GM19238 (cell line): ENCODE measurements at regions not wholly inside any gene's neighbourhood (a gene's known extent, or its start where the extent isn't known, plus 50 kb on each side); places are given as distances from the start of the nearest gene placed in this dataset.
A peak's percentile ranks its signal among the peaks of the same experiment; 100 is the strongest.

Experiments used
- DNase-seq: peaks from one replicate; pipeline ENCODE4 v3.0.0; 2011; ENCODE audit warnings: low spot score; ENCODE audit not compliant: insufficient read length

DNA sequence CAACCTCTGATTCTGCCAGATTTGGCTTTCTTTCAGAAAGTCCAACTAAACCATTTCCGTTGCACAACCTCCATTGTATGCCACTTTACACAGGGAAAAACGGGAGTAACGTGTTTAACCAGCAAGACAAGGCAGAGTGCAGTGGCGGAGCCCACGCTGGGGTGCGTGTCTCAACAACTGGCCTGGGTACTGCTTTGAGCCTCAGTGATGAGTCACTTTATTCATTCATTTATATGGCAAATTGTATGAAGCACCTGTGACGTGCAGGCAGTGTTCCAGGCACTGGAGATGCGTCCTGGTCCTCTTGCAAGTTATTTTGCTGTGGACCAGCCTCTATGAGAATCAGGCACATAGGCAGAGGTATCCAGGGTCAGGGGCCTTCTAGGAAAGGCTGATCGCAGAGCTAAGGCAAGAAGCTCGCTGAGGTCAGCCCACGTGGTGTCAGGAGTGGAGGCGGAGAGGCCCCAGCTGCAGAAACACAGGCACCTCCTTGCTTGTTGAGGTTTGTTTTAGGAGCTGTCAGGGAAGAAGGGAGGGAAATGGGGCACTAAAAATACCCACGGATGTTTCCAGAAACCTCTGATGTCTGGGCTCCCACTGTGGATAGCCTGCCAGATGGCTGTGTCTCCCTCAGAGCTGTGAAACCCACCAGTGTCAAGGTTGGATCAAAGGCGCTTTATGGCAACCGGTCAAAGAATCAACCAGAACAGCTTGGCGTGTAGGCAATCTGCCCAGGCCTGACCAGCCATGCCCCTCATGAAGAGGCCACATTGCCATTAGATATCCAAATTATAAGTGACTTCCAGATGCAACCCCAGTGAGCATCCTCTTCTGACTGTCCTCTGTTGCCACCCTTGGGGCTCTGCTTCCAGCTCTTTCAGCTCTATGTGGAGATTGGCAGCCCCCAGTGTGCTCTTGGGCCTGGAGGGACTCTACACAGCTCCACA is 157.2 kb downstream of the CD83 start:
- DNase-seq: no peak

DNA sequence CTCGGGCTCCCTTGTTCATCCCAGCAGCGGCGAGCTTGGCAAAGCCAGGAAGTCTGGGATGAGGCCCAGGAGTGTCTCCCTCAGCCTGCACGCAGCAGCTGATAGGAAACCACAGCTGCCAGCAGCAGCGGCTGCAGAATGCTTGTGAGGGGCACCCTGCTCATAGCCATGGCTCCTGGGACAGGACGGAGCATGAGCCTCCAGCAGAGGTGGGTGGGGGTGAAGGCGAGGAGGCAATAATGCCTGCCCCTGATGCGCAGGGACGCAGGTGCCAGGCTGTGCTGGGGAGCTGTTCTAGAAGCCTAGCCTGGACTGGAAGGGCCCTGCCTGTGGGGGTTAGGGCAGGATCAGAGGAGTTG is 157.9 kb downstream of the CD83 start:
- DNase-seq: no peak

DNA sequence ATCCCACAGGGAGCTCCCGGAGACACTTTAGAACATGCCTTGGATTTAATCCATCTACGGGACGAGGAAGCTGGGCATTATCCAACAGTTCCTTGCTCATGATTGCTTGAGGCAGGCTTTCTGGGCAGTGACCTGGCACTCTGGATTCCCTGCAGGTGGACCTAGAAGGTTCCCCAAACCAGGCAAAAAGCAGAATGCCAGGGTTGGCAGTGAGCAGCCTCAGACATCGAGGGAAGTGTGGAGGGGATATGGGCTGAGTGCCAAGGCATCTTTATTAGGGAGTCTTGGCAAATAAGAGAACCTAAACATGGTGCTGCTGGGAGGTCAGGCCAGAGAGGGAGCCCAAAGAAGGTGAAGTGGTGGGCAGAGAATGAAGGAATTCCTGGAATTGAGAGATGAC is 158.5 kb downstream of the CD83 start:
- no peak for DNase-seq

DNA sequence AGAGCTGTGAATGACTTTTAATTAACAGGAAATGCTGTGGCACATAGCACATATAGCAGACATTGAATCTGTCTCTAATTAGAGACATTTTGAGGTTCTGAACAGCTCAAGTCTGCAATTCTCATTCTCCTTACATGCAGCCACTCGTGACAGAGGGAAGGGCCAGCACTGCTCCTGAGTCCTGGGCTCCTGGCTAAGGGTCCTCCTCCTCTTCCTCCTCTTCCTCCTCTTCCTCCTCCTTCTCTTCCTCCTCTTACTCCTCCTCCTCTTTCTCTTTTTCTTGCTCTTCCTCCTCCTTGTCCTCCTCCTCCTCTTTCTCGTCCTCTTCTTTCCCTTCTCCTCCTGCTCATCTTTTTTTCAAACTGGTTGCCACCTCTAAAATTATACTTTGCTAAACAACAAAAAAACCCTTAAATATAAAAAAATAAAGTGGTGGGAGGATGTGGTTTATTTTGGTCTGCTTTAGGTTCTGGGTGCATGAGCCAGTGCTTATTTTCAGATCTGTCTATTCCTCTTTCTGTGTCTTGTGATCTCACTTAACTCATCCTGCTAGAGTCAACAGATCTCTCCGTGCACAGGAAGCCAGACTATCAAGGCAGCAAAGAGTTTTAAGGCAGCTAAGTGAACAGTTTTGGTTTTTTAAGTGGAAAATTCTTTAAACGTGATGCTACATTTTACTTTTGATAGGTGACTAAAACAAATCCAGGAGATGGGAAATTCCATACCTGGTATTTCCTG is 159.3 kb downstream of the CD83 start:
- peak; percentile 23 for DNase-seq

DNA sequence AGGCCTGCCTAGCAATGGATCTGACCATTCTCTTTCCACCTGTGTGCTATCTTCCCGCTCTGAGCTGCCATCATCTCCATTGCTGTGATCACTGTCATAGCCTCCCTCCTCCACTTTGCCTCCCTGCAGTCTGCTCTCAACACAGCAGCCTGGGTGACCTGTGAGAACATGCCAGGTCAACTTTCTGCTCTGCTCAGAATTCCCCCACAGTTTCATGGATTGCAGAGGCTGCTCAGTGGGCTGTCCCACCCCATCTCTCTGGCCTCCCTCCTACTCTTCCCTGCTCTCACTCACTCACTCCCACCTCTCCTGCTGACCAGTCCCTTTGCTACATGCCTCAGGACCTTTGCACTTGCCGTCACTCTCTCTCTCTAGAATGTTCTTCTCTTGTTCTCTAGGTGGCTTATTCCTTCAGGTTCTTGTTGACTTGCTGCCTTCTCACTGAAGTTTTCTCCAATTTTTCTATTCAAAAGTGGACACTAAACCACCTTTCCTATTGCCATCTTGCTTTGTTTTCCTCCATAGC is 159.9 kb downstream of the CD83 start:
- DNase-seq: no peak

DNA sequence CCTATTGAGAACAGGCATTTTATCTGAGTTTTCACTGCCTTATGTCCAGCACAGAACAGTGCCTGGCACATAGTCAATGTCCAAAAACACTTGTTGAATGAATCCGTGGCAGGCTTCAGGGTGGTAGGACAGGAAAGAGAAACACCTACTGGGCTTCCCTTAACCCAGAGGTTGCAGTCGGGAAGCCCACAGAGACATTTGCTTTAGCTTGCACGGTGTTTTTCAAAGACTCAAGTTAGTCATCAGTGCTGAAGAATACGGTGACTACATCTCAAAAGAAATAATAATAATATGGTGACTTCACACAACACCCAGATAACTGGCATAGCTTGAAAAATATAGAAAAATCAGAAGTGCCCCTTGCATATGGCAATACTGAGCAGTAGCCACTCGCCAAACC is 160.4 kb downstream of the CD83 start:
- DNase-seq: no peak

DNA sequence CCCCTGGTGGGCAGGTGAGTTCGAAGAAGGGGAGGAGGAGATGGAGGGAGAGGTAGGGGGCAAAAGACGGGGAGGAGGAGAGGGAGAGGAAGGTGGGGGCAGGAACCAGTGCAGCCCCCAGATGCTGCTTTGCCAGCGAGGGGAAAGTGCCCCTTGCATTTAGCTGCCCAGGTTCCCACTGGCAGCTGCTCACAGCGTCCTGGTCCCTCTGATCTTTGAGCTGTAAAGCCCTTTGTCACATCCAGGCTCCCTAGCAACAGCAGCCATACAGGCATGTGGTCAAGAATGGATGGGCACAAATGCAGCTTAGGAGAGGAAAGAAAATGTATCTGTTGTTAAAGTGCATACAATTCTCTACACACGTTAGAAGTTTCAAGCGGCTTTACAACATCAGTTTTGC is 160.9 kb downstream of the CD83 start:
- DNase-seq: no peak

DNA sequence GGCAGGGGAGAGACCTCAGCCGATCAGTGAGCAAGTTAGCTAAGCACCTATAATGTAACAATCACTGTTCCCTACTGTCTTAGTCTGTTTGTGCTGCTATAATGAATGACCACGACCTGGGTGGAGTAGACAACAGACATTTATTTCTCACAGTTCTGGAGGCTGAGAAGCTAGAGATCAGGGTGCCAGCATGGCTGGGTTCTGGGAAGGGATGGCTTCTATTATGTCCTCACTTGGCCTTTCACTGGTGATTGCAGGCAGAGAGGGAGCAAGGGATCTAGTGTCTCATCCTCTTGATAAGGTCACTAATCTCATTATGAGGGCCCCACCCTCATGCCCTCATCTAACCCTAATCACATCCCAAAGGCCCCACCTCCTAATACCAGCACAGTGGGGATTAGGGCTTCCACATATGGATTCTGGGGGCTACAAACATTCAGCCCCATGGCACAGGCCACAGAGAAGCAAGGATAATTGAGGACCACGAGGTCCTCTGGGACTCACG is 162.5 kb downstream of the CD83 start:
- DNase-seq: no peak

DNA sequence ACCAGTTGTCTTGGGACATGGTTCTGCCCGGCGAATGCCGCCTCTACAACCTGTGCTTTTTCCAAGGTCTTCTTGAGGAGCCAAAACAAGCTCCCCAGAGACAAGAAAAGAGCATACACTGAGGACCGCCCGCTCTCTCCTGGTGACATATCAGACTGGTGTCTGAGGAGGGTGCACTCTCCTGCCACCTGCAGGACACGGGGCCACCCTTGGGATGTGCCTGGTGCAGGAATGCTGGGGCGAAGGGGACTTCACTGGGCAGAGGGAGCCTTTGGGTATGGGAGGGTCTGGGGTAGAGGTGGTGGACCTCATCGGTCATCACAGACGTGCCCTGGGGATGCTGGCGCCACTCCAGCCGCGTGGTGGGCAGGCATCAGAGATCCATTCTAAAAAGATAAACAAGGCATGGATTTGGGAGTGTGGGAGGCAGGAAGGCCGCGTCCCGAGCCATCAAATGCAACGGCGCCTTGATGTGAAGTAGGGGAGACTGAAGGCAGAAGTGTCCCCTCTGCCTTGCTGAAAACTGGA is 163.3 kb downstream of the CD83 start:
- DNase-seq: no peak

DNA sequence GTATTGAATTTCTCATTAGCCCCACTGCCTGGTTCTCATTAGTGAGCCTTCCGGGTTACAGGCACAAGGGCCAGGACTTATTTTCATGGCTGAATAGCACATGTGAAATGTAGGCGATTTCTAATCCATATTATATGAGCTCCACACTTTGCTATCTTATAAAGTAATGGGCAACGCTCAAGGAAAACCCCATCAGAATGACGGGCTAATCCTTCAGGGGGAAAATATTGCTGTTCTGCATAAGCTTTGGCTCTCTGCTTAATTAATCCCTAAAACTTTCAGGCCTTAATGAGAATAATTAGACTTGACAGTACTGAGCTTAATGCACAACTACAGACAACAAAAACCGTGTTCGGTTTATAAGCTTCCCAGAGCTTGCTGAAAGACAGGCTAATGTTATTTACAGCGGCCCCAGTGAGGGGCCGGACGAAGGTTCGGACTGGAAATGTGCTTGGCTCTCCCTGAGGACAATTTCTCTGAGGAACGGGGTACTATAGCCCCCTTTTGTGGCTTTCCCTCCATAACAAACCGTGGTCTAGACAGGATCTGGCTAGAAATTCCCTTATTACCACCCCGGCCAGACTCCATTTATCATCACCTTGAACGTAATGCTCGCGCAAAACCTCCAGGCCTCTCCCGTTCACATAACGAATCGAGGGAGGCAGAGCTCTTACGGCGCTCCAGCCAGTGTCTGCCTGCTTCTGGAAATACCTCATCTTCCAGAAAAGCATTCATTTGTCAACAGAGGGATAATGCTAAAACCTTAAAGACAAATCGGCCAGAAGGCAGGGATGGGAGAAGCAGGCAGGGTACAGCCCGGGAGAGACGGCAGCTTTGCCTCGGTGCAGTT is 164.5 kb downstream of the CD83 start:
- no peak for DNase-seq

DNA sequence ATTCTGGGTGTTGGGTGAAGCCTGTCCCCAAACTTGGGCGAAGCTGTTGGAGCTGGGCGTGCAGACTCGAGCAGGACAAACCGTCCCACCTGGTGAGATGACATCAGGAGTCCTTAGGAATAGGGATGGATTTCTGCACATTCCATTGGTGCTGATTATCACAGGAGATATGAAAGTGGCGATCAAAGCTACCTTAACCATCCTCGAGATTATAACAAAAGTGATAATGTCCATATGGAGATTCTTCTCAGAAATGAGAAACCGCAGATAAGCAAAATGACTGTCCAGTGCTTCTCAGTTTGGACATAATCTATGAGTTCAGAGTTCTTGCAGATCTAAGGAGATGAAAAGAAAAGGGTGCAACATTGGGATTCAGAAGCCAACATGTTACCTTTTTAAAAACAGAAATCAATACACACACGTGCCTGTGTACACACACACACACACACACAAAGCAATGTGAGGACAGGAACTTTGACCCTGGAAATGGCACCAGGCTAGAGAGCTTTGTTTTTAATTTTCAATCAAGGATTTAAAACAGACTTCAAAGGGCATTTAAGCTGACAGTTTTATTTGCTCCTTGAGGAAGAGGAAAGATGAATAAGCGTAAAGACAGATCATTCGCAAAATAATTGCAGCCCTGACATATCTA is 165.4 kb downstream of the CD83 start:
- DNase-seq: no peak

DNA sequence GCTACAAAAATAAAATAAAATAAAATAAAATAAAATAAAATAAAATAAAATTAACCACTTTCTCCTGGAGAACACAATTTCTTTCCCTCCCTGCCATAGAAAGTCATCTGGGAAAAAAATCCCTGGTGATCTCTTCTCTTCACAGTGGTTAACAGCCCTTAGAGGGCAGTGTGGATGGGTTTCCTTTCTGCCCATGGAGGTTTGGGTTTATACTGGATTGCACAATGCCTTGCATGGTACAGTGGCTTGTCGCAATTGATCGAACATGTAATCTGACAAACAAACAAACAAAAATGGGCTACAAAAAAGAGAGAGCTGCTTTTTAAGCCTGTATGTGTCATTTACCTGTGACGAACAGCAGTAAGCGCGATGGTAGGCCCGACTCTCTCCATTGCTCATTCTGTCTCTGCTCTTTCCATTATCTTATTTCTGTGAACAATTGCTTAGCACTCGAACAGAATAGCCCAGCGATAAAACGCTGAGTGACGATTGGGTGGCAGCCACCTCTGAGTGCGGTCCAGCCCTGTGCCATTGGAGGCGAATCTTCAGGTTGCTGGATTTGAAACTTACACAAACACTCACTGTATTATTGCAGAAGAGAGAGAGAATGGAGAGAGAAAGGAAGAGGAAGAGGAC is 166.1 kb downstream of the CD83 start:
- no peak for DNase-seq

DNA sequence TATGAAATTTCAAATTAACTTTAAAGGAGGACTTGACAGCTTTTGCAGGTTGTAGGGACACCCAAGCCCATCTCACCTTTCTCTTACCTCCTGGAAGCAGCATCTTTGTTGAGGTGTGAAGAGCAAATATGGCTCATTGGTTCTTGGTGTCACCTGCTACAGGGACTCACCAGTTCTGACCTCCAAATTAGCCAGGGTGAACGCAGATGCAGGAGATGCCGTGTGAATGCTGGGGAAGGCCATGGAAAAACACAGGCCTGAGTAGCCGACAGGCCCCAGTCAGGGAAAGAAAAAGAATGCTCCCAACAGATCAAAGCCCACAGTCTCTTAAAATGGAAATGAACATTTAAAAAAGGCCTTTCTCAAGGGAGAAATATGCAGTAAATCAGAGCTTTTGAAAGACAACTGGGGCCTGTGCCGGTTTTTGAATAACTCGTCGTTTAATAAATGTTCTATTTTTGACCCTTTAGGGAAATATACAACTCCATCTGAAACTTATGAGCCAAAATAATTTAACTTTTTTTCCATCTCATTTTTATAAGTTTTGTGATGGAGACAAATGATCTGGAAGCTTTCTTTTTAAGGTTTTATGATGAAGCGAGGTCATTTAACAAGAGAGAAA is 167.5 kb downstream of the CD83 start:
- DNase-seq: no peak

DNA sequence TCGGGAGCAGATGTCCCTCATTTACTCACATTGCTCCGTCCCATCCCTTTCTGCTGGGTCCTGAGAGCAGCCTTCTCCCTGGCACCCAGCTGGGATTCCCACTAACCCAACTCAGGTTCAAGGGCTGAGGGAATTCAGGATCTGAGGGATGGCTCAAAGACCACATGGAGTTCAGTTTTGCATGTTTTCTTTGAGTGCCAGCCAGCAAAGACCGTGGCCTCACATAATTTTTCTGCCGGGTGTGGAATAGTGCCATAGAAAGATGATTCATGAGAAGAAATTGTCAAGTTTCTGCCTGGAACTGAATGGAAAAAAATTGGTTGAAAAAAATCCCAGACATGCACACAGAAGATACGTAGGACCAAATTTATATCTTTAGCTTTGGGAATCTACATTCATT is 168.6 kb downstream of the CD83 start:
- no peak for DNase-seq

DNA sequence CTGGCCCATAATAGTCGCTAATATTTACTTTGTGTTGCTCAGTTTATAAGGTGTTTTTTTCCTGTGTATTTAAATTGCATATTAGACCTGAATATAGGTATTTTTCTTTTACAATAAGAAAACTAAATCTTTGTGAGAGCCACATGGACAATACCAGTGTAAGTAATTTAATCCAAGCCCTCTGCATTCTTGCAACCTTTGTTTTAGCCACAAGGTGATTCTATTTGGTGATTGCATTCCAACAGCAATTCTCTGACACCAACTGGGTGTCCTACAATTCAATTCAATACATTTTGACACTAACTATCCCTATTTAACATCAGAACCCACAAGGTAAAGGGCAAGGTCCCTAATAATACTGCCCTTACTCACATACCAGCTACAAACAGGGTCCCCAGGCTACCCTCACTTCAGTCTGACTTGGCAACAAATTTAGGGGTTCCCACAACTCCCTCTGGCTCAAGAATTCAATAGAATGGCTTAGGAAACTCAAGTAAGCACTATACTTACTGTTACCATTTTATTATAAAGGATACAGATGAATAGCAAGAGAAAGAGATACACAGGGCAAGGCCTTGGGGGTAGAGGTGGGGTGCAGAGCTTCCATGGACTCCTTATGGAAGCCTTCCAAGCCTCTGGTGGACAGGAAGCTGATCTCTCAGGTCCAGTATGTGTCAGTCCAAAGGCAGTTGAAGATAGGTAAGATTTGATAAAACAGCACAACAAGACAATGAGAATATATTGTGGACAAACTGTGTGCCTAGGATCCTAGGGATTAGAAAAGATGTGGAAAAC is 169.3 kb downstream of the CD83 start:
- no peak for DNase-seq

DNA sequence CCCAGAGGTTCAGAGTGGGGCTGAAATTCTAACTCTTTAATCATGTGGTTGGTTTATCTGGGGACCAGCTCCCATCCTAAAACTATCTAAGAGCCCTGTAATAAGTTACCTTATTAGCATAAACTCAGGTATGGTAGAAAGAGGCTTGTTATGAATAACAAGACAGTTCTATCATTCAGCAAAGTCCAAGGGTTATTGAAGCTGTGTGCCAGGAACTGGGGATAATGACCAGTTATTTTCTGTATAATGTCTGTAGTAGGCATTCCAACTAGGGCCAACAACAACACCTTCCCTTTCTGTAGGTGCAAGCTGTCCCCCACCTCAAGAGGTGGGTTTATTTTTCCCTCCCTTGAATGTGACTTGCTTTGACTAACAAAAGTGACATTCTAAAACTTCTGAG is 170.1 kb downstream of the CD83 start:
- DNase-seq: no peak

DNA sequence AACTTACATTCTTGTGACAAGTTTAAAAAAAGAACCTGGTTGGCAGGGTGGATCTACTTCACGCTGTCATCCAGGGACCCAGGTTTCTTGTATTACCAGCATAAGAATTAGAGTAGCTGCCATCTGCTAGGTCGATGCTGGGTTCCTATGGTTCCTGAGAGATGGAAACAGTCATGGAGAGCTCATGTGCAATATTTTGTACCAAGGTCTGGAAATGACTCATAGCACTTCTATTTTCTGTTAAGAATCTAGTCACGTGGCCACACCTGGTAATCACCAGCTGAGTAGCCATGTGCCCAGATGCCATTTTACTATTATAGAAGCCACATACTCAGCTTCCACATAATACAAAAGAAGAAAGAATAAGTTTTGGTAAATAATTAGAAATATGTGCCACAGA is 171.3 kb downstream of the CD83 start:
- DNase-seq: no peak

DNA sequence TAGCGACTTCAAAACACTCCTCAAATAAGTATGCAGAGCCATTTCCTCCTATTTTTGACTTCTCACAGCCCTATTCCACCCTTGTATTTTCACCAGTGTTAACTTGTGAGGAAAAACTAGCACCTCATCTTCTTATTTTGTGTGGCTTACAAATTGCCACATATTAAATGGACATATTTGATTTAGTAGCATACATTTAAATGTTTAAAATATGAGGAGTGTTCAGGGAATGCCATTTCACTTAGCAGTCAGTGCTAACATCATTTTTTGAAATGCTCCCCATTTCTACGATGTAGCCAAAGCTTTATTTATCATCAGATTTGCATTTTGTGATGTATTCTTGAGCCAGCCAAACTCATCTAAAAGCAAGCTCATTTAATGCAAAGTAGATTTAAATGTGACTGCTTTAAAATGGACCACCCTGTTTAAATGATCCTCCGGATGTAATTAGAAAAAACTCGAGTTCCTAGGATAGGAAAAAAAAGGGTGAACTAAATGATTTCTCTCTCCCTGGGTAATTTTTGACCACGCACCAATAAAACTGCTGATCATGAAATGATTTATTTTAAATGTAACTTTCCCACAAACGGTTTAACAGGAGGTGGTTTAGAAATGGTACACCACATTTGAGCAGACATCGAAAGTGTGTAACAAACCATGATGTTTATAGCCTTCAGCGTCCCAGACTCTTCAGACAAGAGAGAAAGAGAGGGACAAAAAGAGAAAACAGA is 172.6 kb downstream of the CD83 start:
- no peak for DNase-seq
